CD4-positive, alpha-beta T cell (primary cell): ENCODE measurements at regions not wholly inside any gene's neighbourhood (a gene's known extent, or its start where the extent isn't known, plus 50 kb on each side); places are given as distances from the start of the nearest gene placed in this dataset.

Source experiments
- ATAC-seq: fragments of 200-7000 bp; cut with Tn5 transposase; one replicate; pipeline ENCODE4 v1.10.0; 2022; ENCODE audit warnings: mild to moderate bottlenecking; ENCODE audit not compliant: poor library complexity
- CTCF ChIA-PET: fragments of 350-600 bp; sonication (Branson Sonifier 250); formaldehyde crosslinking; loops from one replicate; lab custom pipeline; 2021; ENCODE audit warnings: antibody characterized with exemption, inconsistent platforms; lab: Charles Lee
- POLR2A ChIA-PET: fragments of 350-600 bp; sonication (Branson Sonifier 250); formaldehyde crosslinking; loops from one replicate; lab custom pipeline; 2021; ENCODE audit warnings: antibody characterized with exemption, inconsistent platforms; lab: Charles Lee
- DNase-seq, 14 experiments: peaks; one replicate each; pipeline ENCODE4 v3.0.0-alpha.2; 2013 to 2020; ENCODE audit warnings: mixed read lengths in 2 of 14
- H3K27ac ChIP-seq, 2 donors: one replicate each; pipeline versions ENCODE4 v1.5.1 to v1.7.0; 2013; ENCODE audit warnings: low read length in 2 of 2, low read depth in 1 of 2, mild to moderate bottlenecking in 1 of 2
- H3K27me3 ChIP-seq, 2 experiments: 1 replicate in 1 of 2; 2 replicates in 1 of 2; pipeline versions ENCODE4 v1.6.1 to v1.7.0; 2013; ENCODE audit warnings: low read length in 2 of 2, control low read depth in 1 of 2, mild to moderate bottlenecking in 1 of 2, moderate library complexity in 1 of 2; ENCODE audit not compliant: insufficient read depth in 2 of 2, control insufficient read depth in 1 of 2
- H3K36me3 ChIP-seq: one replicate; pipeline ENCODE4 v1.6.1; 2013; ENCODE audit warnings: low read length, control low read depth; ENCODE audit not compliant: insufficient read depth
- H3K4me1 ChIP-seq: one replicate; pipeline ENCODE4 v1.6.1; 2013; ENCODE audit warnings: low read length, control low read depth; ENCODE audit not compliant: insufficient read depth
- H3K4me3 ChIP-seq: one replicate; pipeline ENCODE4 v1.5.1; 2013; ENCODE audit warnings: mild to moderate bottlenecking, low read length, moderate library complexity
- H3K9me3 ChIP-seq, 2 experiments: 1 replicate in 1 of 2; 2 replicates in 1 of 2; pipeline versions ENCODE4 v1.6.1 to v1.7.0; 2013; ENCODE audit warnings: low read length in 2 of 2, mild to moderate bottlenecking in 2 of 2, control low read depth in 1 of 2, moderate library complexity in 1 of 2; ENCODE audit not compliant: control insufficient read depth in 1 of 2, insufficient read depth in 1 of 2
- H3K27ac Mint-ChIP-seq: one replicate; pipeline ENCODE4 v1.8.0; 2020; ENCODE audit warnings: mixed read lengths
- H3K27me3 Mint-ChIP-seq: one replicate; pipeline ENCODE4 v1.8.0; 2021; ENCODE audit warnings: mixed read lengths
- H3K36me3 Mint-ChIP-seq: one replicate; pipeline ENCODE4 v1.8.0; 2021; ENCODE audit warnings: low read depth, mixed read lengths
- H3K4me1 Mint-ChIP-seq: one replicate; pipeline ENCODE4 v1.8.0; 2021; ENCODE audit warnings: low read depth, mixed read lengths
- H3K4me3 Mint-ChIP-seq: one replicate; pipeline ENCODE4 v1.8.0; 2020; ENCODE audit warnings: mild to moderate bottlenecking, mixed read lengths
- H3K9me3 Mint-ChIP-seq: one replicate; pipeline ENCODE4 v1.8.0; 2020; ENCODE audit warnings: mixed read lengths
- intact Hi-C, 2 experiments: fragments of 100-400 bp; cut with DNase I in 1 of 2; cut with micrococcal nuclease in 1 of 2; formaldehyde crosslinking; loops; one replicate each; pipeline versions ENCODE4 v1.15.1 to v1.9.0; 2023 to 2025; cut with DNase I, micrococcal nuclease
- TF ChIP-seq, protein P1 (sequence below): fragments of 200-600 bp; IDR thresholded peaks from one replicate; pipeline ENCODE4 v1.8.0; 2022; ENCODE audit warnings: antibody characterized with exemption, mild to moderate bottlenecking

DNA sequence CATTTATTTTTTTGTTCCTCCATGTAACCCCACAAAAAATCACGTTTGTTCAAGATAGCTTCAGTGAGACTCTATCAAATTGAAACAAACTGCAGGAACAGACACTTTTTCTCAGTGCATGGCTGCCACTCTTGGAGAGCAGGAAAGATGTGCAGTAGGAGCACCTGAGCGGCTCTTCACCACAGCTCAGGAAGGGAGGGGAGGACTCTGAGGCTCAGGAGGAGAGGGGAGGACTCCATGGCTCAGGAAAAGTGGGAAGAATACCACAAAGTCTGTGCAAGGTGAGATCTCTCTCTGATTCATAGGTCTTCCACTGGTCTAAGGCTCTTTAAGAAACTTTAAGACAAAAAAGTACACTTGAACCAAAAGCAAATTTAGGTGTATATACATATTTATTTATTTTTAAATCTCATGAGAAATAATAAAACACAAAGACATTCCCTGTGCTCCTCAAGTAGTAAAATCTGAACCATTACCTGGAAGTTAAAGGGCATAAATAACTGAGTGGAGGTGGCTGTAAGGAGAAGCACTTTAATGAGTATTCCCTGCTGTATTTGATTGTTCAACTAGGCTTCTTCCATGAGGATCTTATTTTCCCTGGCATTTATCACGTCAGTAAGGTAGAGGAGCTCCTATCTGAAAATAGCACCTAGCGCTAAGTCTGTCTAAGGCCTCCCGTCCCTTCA lies 69.2 kb upstream of the CCN6 start:
- Mint-ChIP-seq H3K9me3 (no peaks in the 10 kb centered on the region), H3K27ac (peak overlapping the region; percentile 77), H3K36me3 (no peaks in the 10 kb centered on the region), H3K4me1 (peaks cover 95% of the 10 kb centered on the region), H3K4me3 (peak overlapping the region; percentile 45), H3K27me3 (no peaks in the 10 kb centered on the region)
- Histone ChIP-seq H3K4me3 (no peak overlapping the region), H3K9me3 (no peaks in the 10 kb centered on the region), H3K27me3 (no peaks in the 10 kb centered on the region), H3K27ac (peak overlapping the region in 1 of 2 donors; percentile 4), H3K4me1 (peaks cover 63% of the 10 kb centered on the region), H3K36me3 (no peaks in the 10 kb centered on the region)
- TF ChIP-seq, protein P1, sequence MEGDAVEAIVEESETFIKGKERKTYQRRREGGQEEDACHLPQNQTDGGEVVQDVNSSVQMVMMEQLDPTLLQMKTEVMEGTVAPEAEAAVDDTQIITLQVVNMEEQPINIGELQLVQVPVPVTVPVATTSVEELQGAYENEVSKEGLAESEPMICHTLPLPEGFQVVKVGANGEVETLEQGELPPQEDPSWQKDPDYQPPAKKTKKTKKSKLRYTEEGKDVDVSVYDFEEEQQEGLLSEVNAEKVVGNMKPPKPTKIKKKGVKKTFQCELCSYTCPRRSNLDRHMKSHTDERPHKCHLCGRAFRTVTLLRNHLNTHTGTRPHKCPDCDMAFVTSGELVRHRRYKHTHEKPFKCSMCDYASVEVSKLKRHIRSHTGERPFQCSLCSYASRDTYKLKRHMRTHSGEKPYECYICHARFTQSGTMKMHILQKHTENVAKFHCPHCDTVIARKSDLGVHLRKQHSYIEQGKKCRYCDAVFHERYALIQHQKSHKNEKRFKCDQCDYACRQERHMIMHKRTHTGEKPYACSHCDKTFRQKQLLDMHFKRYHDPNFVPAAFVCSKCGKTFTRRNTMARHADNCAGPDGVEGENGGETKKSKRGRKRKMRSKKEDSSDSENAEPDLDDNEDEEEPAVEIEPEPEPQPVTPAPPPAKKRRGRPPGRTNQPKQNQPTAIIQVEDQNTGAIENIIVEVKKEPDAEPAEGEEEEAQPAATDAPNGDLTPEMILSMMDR: no peak
- ATAC-seq (no peak), DNase-seq (no peak)
- intact Hi-C loops: no loop called here
- ChIA-PET POLR2A (interaction anchor here (0.7 to 4.8 kb wide), 11 partner anchors 8 to 230 kb away, joined by 3 to 62 read pairs (median 4); partner anchors contain the start of gene FYN), CTCF (interaction anchor here (1.3 kb wide), 1 partner anchor 11 kb away, joined by 4 read pairs; no protein-coding TSS in a partner anchor)

DNA sequence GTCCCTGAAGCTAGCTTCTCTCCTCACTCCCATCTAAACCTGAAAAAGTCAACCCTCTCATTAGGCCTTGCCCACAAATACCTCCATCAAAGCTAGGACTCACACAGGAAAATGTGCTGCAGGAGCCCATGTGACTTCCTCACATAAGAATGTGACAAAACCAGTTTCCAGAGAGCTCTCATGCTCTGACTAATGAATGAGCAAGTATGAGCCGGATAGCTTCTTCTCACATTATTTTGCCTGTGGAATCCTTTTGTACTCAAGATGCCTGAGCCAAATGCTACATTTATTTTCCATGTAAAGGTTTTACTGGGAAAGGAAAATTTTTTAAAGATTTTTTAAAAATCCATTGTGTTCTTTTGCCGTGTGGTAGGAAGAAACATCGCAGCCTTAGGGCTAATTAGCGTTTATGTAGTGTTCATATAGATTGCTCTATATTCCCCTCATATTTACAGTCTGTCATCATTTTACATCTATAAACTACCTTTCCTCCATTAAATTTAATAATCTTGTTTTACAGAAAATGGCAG lies 68.6 kb upstream of the CCN6 start:
- Histone ChIP-seq H3K4me3 (no peak overlapping the region), H3K4me1 (peaks cover 63% of the 10 kb centered on the region), H3K27ac (peak overlapping the region in 1 of 2 donors; percentile 4), H3K9me3 (no peaks in the 10 kb centered on the region), H3K36me3 (no peaks in the 10 kb centered on the region), H3K27me3 (no peaks in the 10 kb centered on the region)
- intact Hi-C loops: no loop called here
- peak; percentile 68 for ATAC-seq
- CTCF ChIA-PET: interaction anchor here (1.3 kb wide), 1 partner anchor 12 kb away, joined by 4 read pairs; no protein-coding TSS in a partner anchor
- POLR2A ChIA-PET: interaction anchor here (0.7 to 4.8 kb wide), 9 partner anchors 10 to 230 kb away, joined by 3 to 62 read pairs (median 4); partner anchors contain the start of gene FYN
- Mint-ChIP-seq H3K4me1 (peaks cover 95% of the 10 kb centered on the region), H3K4me3 (peak overlapping the region; percentile 45), H3K9me3 (no peaks in the 10 kb centered on the region), H3K27ac (peak overlapping the region; percentile 77), H3K27me3 (no peaks in the 10 kb centered on the region), H3K36me3 (no peaks in the 10 kb centered on the region)
- DNase-seq: peak in 7 of 14 experiments; percentile 15 to 79 (median 58)
- TF ChIP-seq, protein P1: no peak

GRCh38 chr6:111986651-111987050 lies 67.3 kb upstream of the CCN6 start:
- Histone ChIP-seq H3K4me1 (peaks cover 72% of the 10 kb centered on the region), H3K27ac (no peak overlapping the region), H3K9me3 (no peaks in the 10 kb centered on the region), H3K27me3 (no peaks in the 10 kb centered on the region), H3K36me3 (no peaks in the 10 kb centered on the region), H3K4me3 (no peak overlapping the region)
- TF ChIP-seq, protein P1: no peak
- no peaks in the 10 kb centered on the region for H3K27me3 Mint-ChIP-seq
- intact Hi-C loops: no loop called here
- no peaks in the 10 kb centered on the region for H3K36me3 Mint-ChIP-seq
- CTCF ChIA-PET: no interaction called here
- H3K9me3 Mint-ChIP-seq: no peaks in the 10 kb centered on the region
- no peak overlapping the region for H3K4me3 Mint-ChIP-seq
- DNase-seq (no peak), ATAC-seq (no peak)
- H3K27ac Mint-ChIP-seq: peak overlapping the region; percentile 77
- H3K4me1 Mint-ChIP-seq: peaks cover 95% of the 10 kb centered on the region
- POLR2A ChIA-PET: interaction anchor here (0.6 to 1.2 kb wide), 3 partner anchors 12 to 227 kb away, joined by 3 to 4 read pairs (median 3); no protein-coding TSS in a partner anchor
